SK-N-SH (cell line): ENCODE measurements at regions not wholly inside any gene's neighbourhood (a gene's known extent, or its start where the extent isn't known, plus 50 kb on each side); places are given as distances from the start of the nearest gene placed in this dataset.
A peak's percentile ranks its signal among the peaks of the same experiment; 100 is the strongest.

Source experiments
- ELF1 ChIP-seq: IDR thresholded peaks from 2 replicates; pipeline ENCODE4 v1.4.0; 2012
- EP300 ChIP-seq, 2 experiments: IDR thresholded peaks; 2 replicates each; pipeline versions ENCODE4 v1.4.0 to v1.6.1; 2012; ENCODE audit warnings: borderline replicate concordance in 1 of 2, low read depth in 1 of 2, low read length in 1 of 2
- GABPA ChIP-seq: IDR thresholded peaks from 2 replicates; pipeline ENCODE4 v1.4.0; 2012; ENCODE audit warnings: low read depth, mild to moderate bottlenecking
- JUND ChIP-seq: IDR thresholded peaks from 2 replicates; pipeline ENCODE4 v1.4.0; 2012
- MAX ChIP-seq: IDR thresholded peaks from 2 replicates; pipeline ENCODE4 v1.4.0; 2012; ENCODE audit warnings: low read depth
- NRF1 ChIP-seq: IDR thresholded peaks from 2 replicates; pipeline ENCODE4 v1.6.1; 2012; ENCODE audit warnings: low read depth, mild to moderate bottlenecking, low read length
- PBX3 ChIP-seq: IDR thresholded peaks from 2 replicates; pipeline ENCODE4; 2012
- RCOR1 ChIP-seq: fragments of 150-350 bp; IDR thresholded peaks from 2 replicates; pipeline ENCODE4 v1.6.1; 2017; ENCODE audit warnings: antibody characterized with exemption, low read length
- REST ChIP-seq: IDR thresholded peaks from 2 replicates; pipeline ENCODE4 v1.6.1; 2012; ENCODE audit warnings: mild to moderate bottlenecking, low read depth, low read length, moderate library complexity
- RFX5 ChIP-seq: IDR thresholded peaks from 2 replicates; pipeline ENCODE4 v1.6.1; 2012; ENCODE audit warnings: mild to moderate bottlenecking, improper control_type of control experiment, low read length
- SIN3A ChIP-seq: IDR thresholded peaks from 2 replicates; pipeline ENCODE4 v1.6.1; 2012; ENCODE audit warnings: low read depth, mild to moderate bottlenecking, low read length, moderate library complexity, borderline replicate concordance
- USF1 ChIP-seq: IDR thresholded peaks from 2 replicates; pipeline ENCODE4 v1.4.0; 2012; ENCODE audit warnings: low read depth, borderline replicate concordance
- ZBTB33 ChIP-seq: IDR thresholded peaks from 2 replicates; pipeline ENCODE4 v1.4.0; 2012; ENCODE audit warnings: low read depth, borderline replicate concordance

- TF ChIP-seq ZBTB33 (no peak), PBX3 (peak; percentile 92), RCOR1 (no peak), GABPA (no peak), REST (no peak), USF1 (no peak), SIN3A (no peak), ELF1 (no peak), MAX (no peak), EP300 (IDR thresholded peaks at IDR 0.05; ENCODE audit: borderline replicate concordance in 1 of 2, low read depth in 1 of 2, low read length in 1 of 2) (peak in 1 of 2 experiments; percentile 72; a peak in 1 of 4 replicates), RFX5 (no peak), NRF1 (no peak), JUND (peak; percentile 72)
Observed at GRCh38 chr3:28912120-28912885, 368.6 kb upstream of the RBMS3 start (continued).
